ENCODE measurements at regions not wholly inside any gene's neighbourhood (a gene's known extent, or its start where the extent isn't known, plus 50 kb on each side); places are given as distances from the start of the nearest gene placed in this dataset.

DNA sequence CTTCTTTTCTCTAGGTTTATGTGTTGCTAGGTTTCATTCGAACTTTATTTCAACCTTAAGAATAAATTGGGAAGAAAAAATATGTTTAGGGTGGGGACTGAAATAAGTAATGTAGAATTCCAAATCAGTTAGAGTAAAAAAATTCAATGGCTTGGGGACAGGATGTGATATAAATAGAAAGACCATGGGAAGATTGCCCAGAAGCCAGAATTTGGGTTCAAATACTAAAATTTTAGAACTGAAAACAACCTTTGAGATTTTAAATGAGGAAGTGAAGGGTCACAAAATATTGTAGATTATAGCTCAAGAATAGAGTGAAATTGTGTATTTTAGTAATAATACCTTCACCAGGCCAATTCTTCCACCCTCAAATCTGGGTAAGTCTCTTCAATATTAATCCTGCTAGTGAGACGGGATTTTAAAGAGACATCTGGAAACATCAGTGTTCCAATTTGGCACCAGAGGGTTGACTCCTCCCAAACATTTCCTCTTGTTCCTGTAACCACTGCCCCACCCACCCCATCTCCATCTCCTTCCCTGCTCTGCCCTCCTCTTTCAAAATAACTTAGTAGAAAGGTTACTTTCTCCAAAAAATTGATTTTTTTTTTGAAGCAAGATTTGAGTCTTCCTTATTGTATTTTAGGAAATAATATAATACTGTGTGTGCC lies 51.3 kb upstream of the FAM3C start:
- H3K4me3 ChIP-seq (ENCODE audit: low read depth, low read length) = no peak overlapping the region
- TF ChIP-seq CTCF (IDR thresholded peaks at IDR 0.05; ENCODE audit: borderline replicate concordance, insufficient read depth, low read depth, low read length) = no peak

- no peak overlapping the region for H3K4me3 ChIP-seq (ENCODE audit: low read depth, low read length)
- no peak for TF ChIP-seq CTCF (IDR thresholded peaks at IDR 0.05; ENCODE audit: borderline replicate concordance, insufficient read depth, low read depth, low read length)
Measured at GRCh38 chr7:121446526-121446925, 50.4 kb upstream of the FAM3C start.
